ENCODE measurements at regions not wholly inside any gene's neighbourhood (a gene's known extent, or its start where the extent isn't known, plus 50 kb on each side); places are given as distances from the start of the nearest gene placed in this dataset.

DNA sequence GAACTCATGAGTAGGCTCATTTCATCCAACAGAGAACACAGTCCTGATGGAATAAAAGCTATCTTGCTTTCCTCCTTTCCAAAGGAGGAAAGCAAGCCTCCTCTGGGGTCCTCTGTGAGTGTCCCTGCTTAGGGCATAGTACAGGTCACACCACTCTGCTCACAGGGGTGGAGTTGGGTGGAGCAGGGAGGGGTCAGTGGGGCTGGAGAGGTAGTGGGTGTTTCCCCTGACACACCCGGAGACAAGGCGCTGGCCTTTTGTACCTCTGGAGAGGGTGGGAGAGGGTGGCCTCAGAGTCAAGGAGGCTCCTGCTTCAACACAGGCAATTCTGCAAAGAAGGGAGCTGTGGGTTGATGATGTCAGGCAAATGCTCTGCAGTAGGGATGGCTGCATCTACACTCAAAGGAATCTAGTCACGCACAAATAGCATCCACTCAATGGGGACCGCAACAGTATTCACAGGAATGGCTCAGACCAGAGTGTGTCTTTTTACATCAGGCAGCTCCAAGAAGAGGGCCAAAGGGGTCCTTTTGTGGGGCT lies 58.6 kb upstream of the PLXNA2 start:
- TF ChIP-seq NFRKB (IDR thresholded peaks at IDR 0.05) (no peak), SP1 (IDR thresholded peaks at IDR 0.05) (no peak), BHLHE40 (IDR thresholded peaks at IDR 0.05; ENCODE audit: borderline replicate concordance) (no peak), SUZ12 (IDR thresholded peaks at IDR 0.05) (no peak)
